Smooth muscle cell (in vitro differentiated cells): ENCODE measurements at regions not wholly inside any gene's neighbourhood (a gene's known extent, or its start where the extent isn't known, plus 50 kb on each side); places are given as distances from the start of the nearest gene placed in this dataset.

ENCODE experiments used
- DNase-seq: peaks from one replicate; lab custom pipeline; 2025; ENCODE audit not compliant: unreplicated experiment; lab: John Stamatoyannopoulos, UW
- H2AFZ ChIP-seq: fragments of 200-600 bp; sonication (generic); 2 replicates; pipeline ENCODE4 v1.6.0; 2016; ENCODE audit warnings: antibody characterized with exemption, low read depth, mild to moderate bottlenecking
- H3F3A ChIP-seq: fragments of 200-600 bp; sonication (generic); 2 replicates; pipeline ENCODE4 v1.6.0; 2017; ENCODE audit warnings: antibody characterized with exemption, low read depth
- H3K27ac ChIP-seq: fragments of 200-600 bp; sonication (generic); 2 replicates; pipeline ENCODE4 v1.5.1; 2016; ENCODE audit warnings: low read depth, mild to moderate bottlenecking
- H3K27me3 ChIP-seq: fragments of 200-600 bp; sonication (generic); 2 replicates; pipeline ENCODE4 v1.6.1; 2016; ENCODE audit warnings: low read depth, mild to moderate bottlenecking
- H3K36me3 ChIP-seq: fragments of 200-600 bp; sonication (generic); 2 replicates; pipeline ENCODE4 v1.5.1; 2016; ENCODE audit warnings: low read depth
- H3K4me1 ChIP-seq: fragments of 200-600 bp; sonication (generic); 2 replicates; pipeline ENCODE4 v1.5.1; 2016; ENCODE audit warnings: low read depth
- H3K4me2 ChIP-seq: fragments of 200-600 bp; sonication (generic); 2 replicates; pipeline ENCODE4 v1.6.0; 2016; ENCODE audit warnings: mild to moderate bottlenecking
- H3K4me3 ChIP-seq: fragments of 200-600 bp; sonication (generic); 2 replicates; pipeline ENCODE4 v1.5.1; 2016; ENCODE audit warnings: mild to moderate bottlenecking
- H3K79me2 ChIP-seq: fragments of 200-600 bp; sonication (generic); 2 replicates; pipeline ENCODE4 v1.6.0; 2016; ENCODE audit warnings: low read depth, mild to moderate bottlenecking
- H3K9ac ChIP-seq: fragments of 200-600 bp; sonication (generic); 2 replicates; pipeline ENCODE4 v1.6.0; 2016; ENCODE audit warnings: low read depth
- H3K9me3 ChIP-seq: fragments of 200-600 bp; sonication (generic); replicated peaks from 2 replicates; pipeline ENCODE4 v1.5.1; 2016; ENCODE audit warnings: low read depth
- H4K20me1 ChIP-seq: fragments of 200-600 bp; sonication (generic); 2 replicates; pipeline ENCODE4 v1.6.0; 2016; ENCODE audit warnings: low read depth
- WGBS: methylation state at CpG from one replicate; pipeline ENCODE4 v1.1.7; 2016; ENCODE audit warnings: low lambda C conversion rate; 5-methylcytosine and 5-hydroxymethylcytosine counted together
- TF ChIP-seq, protein P1 (sequence below): fragments of 200-600 bp; sonication (generic); IDR thresholded peaks from 2 replicates; pipeline ENCODE4 v1.5.1; 2017; ENCODE audit warnings: borderline replicate concordance, mild to moderate bottlenecking, antibody characterized with exemption; ENCODE audit not compliant: insufficient read depth, poor library complexity, severe bottlenecking

- 86% methylated on average over 3 of the region's 3 CpGs for WGBS
- DNase-seq: no peak
Observed at GRCh38 chr2:236947294-236947693, 138.4 kb upstream of the COPS8 start.

DNA sequence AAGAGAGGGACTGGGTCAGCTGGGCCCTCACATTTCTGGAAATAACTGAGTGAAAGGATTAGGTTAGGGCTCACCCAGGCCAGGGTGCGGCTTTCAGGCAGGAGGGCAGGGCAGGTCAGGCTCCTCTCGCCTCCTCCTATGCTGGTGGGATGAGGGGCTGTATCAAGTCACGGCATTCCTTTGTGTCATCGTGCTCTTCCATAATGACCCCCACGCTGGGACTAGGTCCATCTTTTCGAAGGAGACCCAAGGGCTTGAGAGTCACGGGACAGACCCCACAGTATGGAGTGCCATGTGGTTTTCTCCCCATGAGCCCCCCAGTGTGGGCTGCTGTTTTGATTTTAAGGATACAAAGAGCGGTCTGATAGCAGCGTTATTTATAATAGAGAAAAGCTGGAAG, 137.8 kb upstream of the COPS8 start:
- Histone ChIP-seq H3K4me2 (no peak overlapping the region), H2AFZ (no peak overlapping the region), H3F3A (peaks cover 5% of the 10 kb centered on the region), H3K9me3 (no peaks in the 10 kb centered on the region), H3K4me1 (peaks cover 5% of the 10 kb centered on the region), H3K9ac (no peak overlapping the region), H4K20me1 (no peaks in the 10 kb centered on the region), H3K79me2 (no peaks in the 10 kb centered on the region), H3K4me3 (no peak overlapping the region), H3K27me3 (no peaks in the 10 kb centered on the region), H3K36me3 (no peaks in the 10 kb centered on the region), H3K27ac (no peak overlapping the region)
- TF ChIP-seq, protein P1, sequence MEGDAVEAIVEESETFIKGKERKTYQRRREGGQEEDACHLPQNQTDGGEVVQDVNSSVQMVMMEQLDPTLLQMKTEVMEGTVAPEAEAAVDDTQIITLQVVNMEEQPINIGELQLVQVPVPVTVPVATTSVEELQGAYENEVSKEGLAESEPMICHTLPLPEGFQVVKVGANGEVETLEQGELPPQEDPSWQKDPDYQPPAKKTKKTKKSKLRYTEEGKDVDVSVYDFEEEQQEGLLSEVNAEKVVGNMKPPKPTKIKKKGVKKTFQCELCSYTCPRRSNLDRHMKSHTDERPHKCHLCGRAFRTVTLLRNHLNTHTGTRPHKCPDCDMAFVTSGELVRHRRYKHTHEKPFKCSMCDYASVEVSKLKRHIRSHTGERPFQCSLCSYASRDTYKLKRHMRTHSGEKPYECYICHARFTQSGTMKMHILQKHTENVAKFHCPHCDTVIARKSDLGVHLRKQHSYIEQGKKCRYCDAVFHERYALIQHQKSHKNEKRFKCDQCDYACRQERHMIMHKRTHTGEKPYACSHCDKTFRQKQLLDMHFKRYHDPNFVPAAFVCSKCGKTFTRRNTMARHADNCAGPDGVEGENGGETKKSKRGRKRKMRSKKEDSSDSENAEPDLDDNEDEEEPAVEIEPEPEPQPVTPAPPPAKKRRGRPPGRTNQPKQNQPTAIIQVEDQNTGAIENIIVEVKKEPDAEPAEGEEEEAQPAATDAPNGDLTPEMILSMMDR: no peak
- no peak for DNase-seq
- 99% methylated on average over 9 of the region's 9 CpGs for WGBS

More at GRCh38 chr2:236947294-236947693, 138.4 kb upstream of the COPS8 start:
- Histone ChIP-seq H3K9me3 (no peaks in the 10 kb centered on the region), H3K27me3 (no peaks in the 10 kb centered on the region), H3K27ac (no peak overlapping the region), H3K4me1 (peaks cover 5% of the 10 kb centered on the region), H4K20me1 (no peaks in the 10 kb centered on the region), H3K4me2 (no peak overlapping the region), H3K36me3 (no peaks in the 10 kb centered on the region), H2AFZ (no peak overlapping the region), H3K79me2 (no peaks in the 10 kb centered on the region), H3K9ac (no peak overlapping the region), H3K4me3 (no peak overlapping the region), H3F3A (no peaks in the 10 kb centered on the region)
- TF ChIP-seq, protein P1: no peak

DNA sequence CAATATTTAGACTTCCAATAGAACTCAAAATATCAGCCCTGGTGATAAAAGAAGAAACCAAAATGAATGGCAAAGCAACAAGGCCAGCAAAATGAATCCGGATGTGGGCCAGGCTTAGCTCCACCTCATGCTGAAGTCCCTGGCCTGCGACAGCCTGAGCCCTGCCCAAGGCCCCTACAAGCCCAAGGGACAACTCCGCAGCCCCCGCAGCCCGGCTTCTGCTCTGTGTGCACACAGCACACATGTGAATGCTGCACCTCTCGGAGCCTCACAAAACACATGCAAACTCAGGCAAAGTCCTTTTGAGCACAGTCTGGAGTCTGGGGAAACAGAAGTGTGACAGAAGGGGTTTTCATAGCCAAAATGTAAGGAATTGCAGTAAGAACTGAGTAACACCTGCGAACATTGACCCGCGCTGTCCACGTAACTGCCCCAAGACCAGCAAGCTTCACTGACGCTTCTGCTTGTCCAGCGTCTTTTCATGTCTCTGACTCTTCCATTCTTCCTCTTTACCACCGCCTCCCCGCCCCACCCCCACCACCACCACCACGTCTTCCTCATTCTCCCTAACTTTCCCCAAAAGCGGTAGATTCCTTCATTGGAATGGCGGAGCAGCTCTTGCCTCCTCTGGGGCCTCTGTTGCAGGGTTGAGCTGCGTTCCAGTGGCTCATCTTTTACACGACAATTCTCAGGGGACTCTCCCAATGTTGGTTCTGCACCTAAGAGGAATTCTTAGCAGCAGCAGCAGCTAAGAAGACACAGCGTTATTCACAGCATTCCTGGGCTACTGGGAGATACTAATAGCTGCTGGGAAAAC, 136.4 kb upstream of the COPS8 start:
- H2AFZ ChIP-seq: no peak overlapping the region
- no peaks in the 10 kb centered on the region for H3K36me3 ChIP-seq
- H3K9ac ChIP-seq: no peak overlapping the region
- peaks cover 6% of the 10 kb centered on the region for H3F3A ChIP-seq
- H3K79me2 ChIP-seq: no peaks in the 10 kb centered on the region
- no peak overlapping the region for H3K4me2 ChIP-seq
- peaks cover 5% of the 10 kb centered on the region for H3K4me1 ChIP-seq
- no peak overlapping the region for H3K27ac ChIP-seq
- H3K27me3 ChIP-seq: no peaks in the 10 kb centered on the region
- no peaks in the 10 kb centered on the region for H3K9me3 ChIP-seq
- TF ChIP-seq, protein P1: no peak
- H3K4me3 ChIP-seq: no peak overlapping the region
- 84% methylated on average over 20 of the region's 20 CpGs for WGBS
- DNase-seq: no peak
- no peaks in the 10 kb centered on the region for H4K20me1 ChIP-seq

DNA sequence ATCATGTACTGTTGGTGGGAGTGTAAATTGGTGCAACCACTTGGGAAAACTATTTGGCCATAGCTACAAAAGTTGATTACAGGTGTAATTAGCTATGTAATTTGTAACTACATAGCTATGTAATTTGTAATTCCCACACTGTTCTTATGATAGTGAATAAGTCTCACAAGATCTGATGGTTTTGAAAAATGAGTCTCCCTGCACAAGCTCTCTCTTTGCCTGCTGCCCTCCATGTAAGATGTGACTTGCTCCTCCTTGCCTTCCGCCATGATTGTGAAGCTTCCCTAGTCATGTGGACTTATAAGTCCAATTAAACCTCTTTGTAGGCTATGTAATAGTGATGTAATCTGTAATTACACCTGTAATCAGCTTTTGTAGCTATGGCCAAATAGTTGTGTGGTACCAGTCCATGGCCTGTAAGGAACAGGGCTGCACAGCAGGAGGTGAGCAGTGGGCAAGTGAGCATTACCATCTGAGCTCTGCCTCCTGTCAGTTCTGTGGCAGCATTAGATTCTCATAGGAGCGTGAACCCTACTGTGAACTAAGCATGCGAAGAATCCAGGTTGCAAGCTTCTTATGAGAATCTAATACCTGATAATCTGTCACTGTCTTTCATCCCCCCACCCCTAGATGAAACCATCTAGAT, 133.7 kb upstream of the COPS8 start:
- no peak overlapping the region for H3K27ac ChIP-seq
- H3K4me1 ChIP-seq: peaks cover 14% of the 10 kb centered on the region
- H2AFZ ChIP-seq: no peak overlapping the region
- peaks cover 14% of the 10 kb centered on the region for H3F3A ChIP-seq
- no peak overlapping the region for H3K4me3 ChIP-seq
- no peaks in the 10 kb centered on the region for H3K79me2 ChIP-seq
- H4K20me1 ChIP-seq: no peaks in the 10 kb centered on the region
- H3K36me3 ChIP-seq: no peaks in the 10 kb centered on the region
- DNase-seq: no peak
- TF ChIP-seq, protein P1: no peak
- H3K27me3 ChIP-seq: no peaks in the 10 kb centered on the region
- H3K9ac ChIP-seq: no peak overlapping the region
- no peaks in the 10 kb centered on the region for H3K9me3 ChIP-seq
- no peak overlapping the region for H3K4me2 ChIP-seq
- WGBS: 99% methylated on average over 3 of the region's 3 CpGs
